ENCODE measurements at regions not wholly inside any gene's neighbourhood (a gene's known extent, or its start where the extent isn't known, plus 50 kb on each side); places are given as distances from the start of the nearest gene placed in this dataset.

GRCh38 chr4:130632731-130633604 is 1537.0 kb downstream of the C4orf33 start:
- WGBS (ENCODE audit: insufficient coverage) = 92% methylated on average over 10 of the region's 13 CpGs
- no peaks in the 10 kb centered on the region for H3K27me3 Mint-ChIP-seq

GRCh38 chr4:130636486-130636885 is 1540.5 kb downstream of the C4orf33 start:
- no peak for TF ChIP-seq EZH2 (IDR thresholded peaks at IDR 0.05; ENCODE audit: borderline replicate concordance, insufficient read depth, low read depth, low read length, poor library complexity, severe bottlenecking)
- TF ChIP-seq, protein P1, sequence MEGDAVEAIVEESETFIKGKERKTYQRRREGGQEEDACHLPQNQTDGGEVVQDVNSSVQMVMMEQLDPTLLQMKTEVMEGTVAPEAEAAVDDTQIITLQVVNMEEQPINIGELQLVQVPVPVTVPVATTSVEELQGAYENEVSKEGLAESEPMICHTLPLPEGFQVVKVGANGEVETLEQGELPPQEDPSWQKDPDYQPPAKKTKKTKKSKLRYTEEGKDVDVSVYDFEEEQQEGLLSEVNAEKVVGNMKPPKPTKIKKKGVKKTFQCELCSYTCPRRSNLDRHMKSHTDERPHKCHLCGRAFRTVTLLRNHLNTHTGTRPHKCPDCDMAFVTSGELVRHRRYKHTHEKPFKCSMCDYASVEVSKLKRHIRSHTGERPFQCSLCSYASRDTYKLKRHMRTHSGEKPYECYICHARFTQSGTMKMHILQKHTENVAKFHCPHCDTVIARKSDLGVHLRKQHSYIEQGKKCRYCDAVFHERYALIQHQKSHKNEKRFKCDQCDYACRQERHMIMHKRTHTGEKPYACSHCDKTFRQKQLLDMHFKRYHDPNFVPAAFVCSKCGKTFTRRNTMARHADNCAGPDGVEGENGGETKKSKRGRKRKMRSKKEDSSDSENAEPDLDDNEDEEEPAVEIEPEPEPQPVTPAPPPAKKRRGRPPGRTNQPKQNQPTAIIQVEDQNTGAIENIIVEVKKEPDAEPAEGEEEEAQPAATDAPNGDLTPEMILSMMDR (IDR thresholded peaks at IDR 0.05) = no peak
- peaks cover 0 to 8% (median 0%) of the 10 kb centered on the region in 3 donors for H3K9me3 ChIP-seq (ENCODE audit: control extremely low read depth in 1 of 3, control insufficient read depth in 2 of 3, insufficient read depth in 1 of 3, low read length in 2 of 3)
- Mint-ChIP-seq H3K27ac (no peak overlapping the region), H3K4me1 (no peaks in the 10 kb centered on the region), H3K9me3 (ENCODE audit: insufficient read depth) (peaks cover 5% of the 10 kb centered on the region), H3K4me3 (no peak overlapping the region), H3K27me3 (no peaks in the 10 kb centered on the region)
- H3K79me2 ChIP-seq (ENCODE audit: control insufficient read depth, insufficient read depth, low read length) = no peaks in the 10 kb centered on the region
- no peak overlapping the region for H3K27ac ChIP-seq (ENCODE audit: low read length in 2 of 2)
- H3K27me3 ChIP-seq (replicated peaks in 1 of 4; ENCODE audit: control extremely low read depth in 1 of 4, control insufficient read depth in 3 of 4, insufficient read depth in 4 of 4, low read length in 3 of 4) = no peaks in the 10 kb centered on the region
- H3K4me3 ChIP-seq (ENCODE audit: control extremely low read depth in 1 of 5, extremely low read depth in 1 of 5, insufficient read depth in 1 of 5, low read depth in 2 of 5, low read length in 4 of 5) = no peak overlapping the region
- no peak for ATAC-seq (ENCODE audit: low read depth)
- no peak overlapping the region for H2AFZ ChIP-seq (ENCODE audit: insufficient read depth, low read depth, low read length, poor library complexity, severe bottlenecking)
- intact Hi-C loops (cut with micrococcal nuclease) = no loop called here
- no peaks in the 10 kb centered on the region for H3K4me1 ChIP-seq (ENCODE audit: control insufficient read depth in 2 of 2, insufficient read depth in 2 of 2, low read length in 2 of 2)
- CTCF ChIA-PET = no interaction called here
- H4K20me1 ChIP-seq (ENCODE audit: control insufficient read depth, insufficient read depth, low read length, poor library complexity, severe bottlenecking) = no peaks in the 10 kb centered on the region
- 40% methylated on average over 1 of the region's 5 CpGs for WGBS (ENCODE audit: insufficient coverage)
- POLR2A ChIA-PET = no interaction called here
- H3K36me3 ChIP-seq (replicated peaks in 1 of 2; ENCODE audit: control extremely low read depth in 1 of 2, control insufficient read depth in 1 of 2, extremely low read depth in 1 of 2, insufficient read depth in 2 of 2, low read length in 1 of 2) = no peaks in the 10 kb centered on the region
- no peak overlapping the region for H3K9ac ChIP-seq (ENCODE audit: low read length)
- H3K4me2 ChIP-seq (replicated peaks; ENCODE audit: low read depth, low read length, poor library complexity, severe bottlenecking) = no peak overlapping the region
- DNase-seq = no peak

More at GRCh38 chr4:130632731-130633604, 1537.0 kb downstream of the C4orf33 start:
- Mint-ChIP-seq H3K4me3 (no peak overlapping the region), H3K9me3 (ENCODE audit: insufficient read depth) (peaks cover 2% of the 10 kb centered on the region), H3K4me1 (no peaks in the 10 kb centered on the region), H3K27ac (no peak overlapping the region)
- peaks cover 0 to 8% (median 0%) of the 10 kb centered on the region in 3 donors for H3K9me3 ChIP-seq (ENCODE audit: control extremely low read depth in 1 of 3, control insufficient read depth in 2 of 3, insufficient read depth in 1 of 3, low read length in 2 of 3)
- TF ChIP-seq EZH2 (IDR thresholded peaks at IDR 0.05; ENCODE audit: borderline replicate concordance, insufficient read depth, low read depth, low read length, poor library complexity, severe bottlenecking) = no peak
- TF ChIP-seq, protein P1 (IDR thresholded peaks at IDR 0.05) = no peak
- ChIA-PET POLR2A (no interaction called here), CTCF (no interaction called here)
- H3K27me3 ChIP-seq (replicated peaks in 1 of 4; ENCODE audit: control extremely low read depth in 1 of 4, control insufficient read depth in 3 of 4, insufficient read depth in 4 of 4, low read length in 3 of 4) = no peaks in the 10 kb centered on the region
- no peaks in the 10 kb centered on the region for H4K20me1 ChIP-seq (ENCODE audit: control insufficient read depth, insufficient read depth, low read length, poor library complexity, severe bottlenecking)
- no peak overlapping the region for H3K9ac ChIP-seq (ENCODE audit: low read length)
- no peak overlapping the region for H3K4me3 ChIP-seq (ENCODE audit: control extremely low read depth in 1 of 5, extremely low read depth in 1 of 5, insufficient read depth in 1 of 5, low read depth in 2 of 5, low read length in 4 of 5)
- no peaks in the 10 kb centered on the region for H3K4me1 ChIP-seq (ENCODE audit: control insufficient read depth in 2 of 2, insufficient read depth in 2 of 2, low read length in 2 of 2)
- H3K36me3 ChIP-seq (replicated peaks in 1 of 2; ENCODE audit: control extremely low read depth in 1 of 2, control insufficient read depth in 1 of 2, extremely low read depth in 1 of 2, insufficient read depth in 2 of 2, low read length in 1 of 2) = no peaks in the 10 kb centered on the region
- H3K79me2 ChIP-seq (ENCODE audit: control insufficient read depth, insufficient read depth, low read length) = no peaks in the 10 kb centered on the region
- H3K27ac ChIP-seq (ENCODE audit: low read length in 2 of 2) = no peak overlapping the region
- ATAC-seq (ENCODE audit: low read depth) (no peak), DNase-seq (no peak)
- H2AFZ ChIP-seq (ENCODE audit: insufficient read depth, low read depth, low read length, poor library complexity, severe bottlenecking) = no peak overlapping the region
- H3K4me2 ChIP-seq (replicated peaks; ENCODE audit: low read depth, low read length, poor library complexity, severe bottlenecking) = no peak overlapping the region
- intact Hi-C loops (cut with micrococcal nuclease) = no loop called here

Measured in B cell (primary cell).